ENCODE measurements at regions not wholly inside any gene's neighbourhood (a gene's known extent, or its start where the extent isn't known, plus 50 kb on each side); places are given as distances from the start of the nearest gene placed in this dataset.

DNA sequence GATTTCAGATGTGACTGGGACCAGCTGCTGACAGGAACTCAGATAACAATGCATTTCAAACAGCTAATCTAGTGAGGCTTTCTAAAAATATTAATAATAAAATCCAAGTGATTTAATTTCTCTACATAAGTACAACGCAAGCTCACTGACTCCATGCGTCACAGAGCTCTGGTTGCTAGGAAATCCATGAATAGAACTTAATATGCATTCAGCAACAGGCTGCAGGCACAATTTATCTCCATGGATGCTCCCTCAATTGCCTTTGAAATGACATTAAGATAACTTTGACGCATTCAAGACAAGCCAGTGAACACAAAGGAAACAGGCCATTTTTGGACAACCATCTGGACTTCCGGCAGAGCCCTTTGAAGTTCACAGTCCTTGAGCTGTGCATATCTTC lies 118.7 kb upstream of the COL1A2 start:
- no peak for DNase-seq (ENCODE audit: low read depth)

GRCh38 chr7:94276795-94277194 lies 117.9 kb upstream of the COL1A2 start:
- no peak for DNase-seq (ENCODE audit: low read depth)

- no peak for DNase-seq (ENCODE audit: low read depth)
Measured at GRCh38 chr7:94277236-94277635, 117.5 kb upstream of the COL1A2 start.

DNA sequence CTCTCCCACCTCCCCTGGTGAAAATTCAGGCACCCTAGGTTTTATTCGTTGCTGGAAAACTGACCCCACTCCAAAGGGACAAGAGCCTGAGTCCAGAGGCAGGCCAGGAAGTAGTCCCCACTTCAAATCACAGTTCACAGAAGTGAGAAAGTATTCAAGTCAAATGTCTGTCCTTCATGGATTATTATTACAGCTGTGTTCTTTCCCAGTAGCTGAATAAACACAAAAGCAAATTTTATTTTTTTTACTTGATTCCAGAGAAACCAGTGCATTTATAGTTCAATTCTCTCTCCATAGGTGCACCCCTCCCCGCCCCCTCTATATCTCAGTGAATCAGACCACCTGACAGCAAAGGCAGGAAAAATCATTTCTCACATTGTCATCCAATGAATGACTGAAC lies 113.8 kb upstream of the COL1A2 start:
- DNase-seq (ENCODE audit: low read depth) = no peak

GRCh38 chr7:94284104-94284503 lies 110.6 kb upstream of the COL1A2 start:
- no peak for DNase-seq (ENCODE audit: low read depth)

- no peak for DNase-seq (ENCODE audit: low read depth)
Measured at GRCh38 chr7:94286111-94286510, 108.6 kb upstream of the COL1A2 start.

DNA sequence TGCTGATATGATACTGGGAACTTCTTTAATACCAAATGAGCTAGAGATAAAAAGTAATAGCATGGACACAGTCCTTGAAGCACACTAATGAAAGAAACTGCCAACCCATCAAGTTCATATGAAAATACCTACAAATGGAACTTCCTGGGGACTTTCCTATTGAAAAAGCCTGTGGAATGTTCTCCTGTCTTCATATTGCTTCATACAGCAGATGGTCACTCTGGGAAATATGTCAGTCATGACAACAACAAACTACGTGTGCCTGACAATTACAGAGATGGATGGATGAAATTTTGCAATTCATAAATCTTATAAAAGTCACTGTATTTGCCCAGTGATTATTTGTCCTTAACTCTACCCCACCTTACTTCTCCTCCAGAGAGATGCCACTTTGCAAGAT lies 106.6 kb upstream of the COL1A2 start:
- no peak for DNase-seq (ENCODE audit: low read depth)

- DNase-seq (ENCODE audit: low read depth) = no peak
Measured at GRCh38 chr7:94289071-94289470, 105.6 kb upstream of the COL1A2 start.

DNA sequence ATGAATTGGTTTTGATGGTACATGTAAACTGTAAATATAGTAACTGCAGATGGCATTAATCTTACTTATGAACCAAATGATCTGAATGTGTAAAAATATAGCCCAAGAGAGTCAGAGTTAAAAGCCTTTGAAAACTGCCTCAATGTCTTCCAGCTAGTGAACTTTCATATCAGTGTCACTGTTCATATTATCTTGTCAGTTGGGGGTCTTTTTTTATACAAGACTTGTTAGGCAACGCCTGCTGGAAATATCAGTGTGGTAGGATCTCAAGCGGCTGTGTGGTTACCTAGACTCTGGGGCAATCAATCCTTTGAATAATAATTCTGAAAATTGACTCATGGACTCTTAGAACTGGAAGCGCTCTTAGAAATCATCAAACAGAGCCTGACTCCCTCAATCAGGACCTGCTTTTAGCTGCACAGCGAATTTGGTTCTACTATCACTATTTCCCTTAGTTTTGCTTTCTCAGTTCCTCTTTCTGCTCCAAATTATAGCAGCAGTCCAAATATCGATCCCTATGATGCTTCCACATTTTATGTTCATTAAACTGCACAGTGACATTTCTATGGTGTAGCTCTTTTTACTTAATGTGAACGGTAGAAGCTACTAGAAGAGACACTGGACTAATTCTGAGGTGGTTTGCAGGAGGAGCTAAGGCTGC lies 100.1 kb upstream of the COL1A2 start:
- no peak for DNase-seq (ENCODE audit: low read depth)

DNA sequence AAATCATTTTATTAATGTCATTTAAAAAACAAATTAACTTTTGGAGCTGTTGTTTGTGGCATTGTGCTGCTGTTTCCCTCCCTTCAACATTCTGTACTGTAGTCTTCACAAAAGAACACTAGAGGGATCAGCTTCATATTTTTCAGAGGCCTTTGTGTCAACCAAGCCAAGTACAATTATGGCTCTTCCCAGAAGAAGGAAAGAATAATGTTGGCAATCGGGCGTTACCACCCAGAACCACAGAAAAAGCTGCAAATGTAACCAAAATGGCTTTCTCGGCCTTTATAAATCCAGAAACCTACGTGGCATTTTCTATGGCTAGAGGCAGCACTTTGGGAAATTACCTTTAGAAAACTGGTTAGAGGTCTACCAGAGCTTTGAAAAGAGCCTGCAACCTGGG lies 98.8 kb upstream of the COL1A2 start:
- DNase-seq (ENCODE audit: low read depth) = no peak

DNA sequence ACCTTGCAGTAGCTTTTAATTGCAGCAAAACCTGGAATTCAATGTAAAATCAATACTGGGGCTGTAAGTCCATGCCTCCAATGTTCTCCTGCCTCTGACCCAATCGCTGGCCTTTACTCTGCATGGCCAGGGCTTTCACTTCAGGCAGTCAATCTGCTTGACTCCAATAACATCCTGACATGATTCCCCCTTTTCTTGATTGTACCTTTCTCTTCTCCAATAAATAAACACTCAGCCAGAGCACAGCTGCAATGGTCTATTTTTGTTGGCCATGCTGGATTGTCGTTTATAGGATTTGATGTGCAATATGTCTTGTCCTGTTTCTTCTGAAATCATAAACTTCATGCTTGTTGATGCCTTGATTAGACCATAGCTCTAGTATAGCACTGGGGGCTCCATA lies 97.8 kb upstream of the COL1A2 start:
- no peak for DNase-seq (ENCODE audit: low read depth)

DNA sequence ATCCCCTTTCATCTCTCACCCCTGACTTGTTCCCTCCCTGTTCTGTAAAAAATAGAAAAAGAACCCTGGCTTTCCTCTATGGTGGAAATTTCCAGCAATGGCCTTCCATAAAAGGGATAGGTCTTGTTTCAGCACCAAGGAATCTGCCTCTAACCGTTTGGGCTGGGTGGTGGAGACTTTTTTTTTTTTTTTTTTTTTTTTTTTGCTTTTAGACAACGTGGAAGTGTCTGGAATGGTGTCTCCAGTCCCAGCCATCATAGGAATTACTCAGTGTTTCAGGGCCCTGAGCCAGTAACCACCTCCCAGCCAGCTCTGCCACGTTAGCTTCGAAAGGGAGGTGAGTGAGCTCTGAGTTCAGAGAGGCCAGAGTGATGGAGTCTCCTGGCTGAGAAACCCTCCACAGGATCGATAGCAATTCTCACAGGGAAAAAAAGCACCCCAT lies 97.3 kb upstream of the COL1A2 start:
- DNase-seq (ENCODE audit: low read depth) = no peak

DNA sequence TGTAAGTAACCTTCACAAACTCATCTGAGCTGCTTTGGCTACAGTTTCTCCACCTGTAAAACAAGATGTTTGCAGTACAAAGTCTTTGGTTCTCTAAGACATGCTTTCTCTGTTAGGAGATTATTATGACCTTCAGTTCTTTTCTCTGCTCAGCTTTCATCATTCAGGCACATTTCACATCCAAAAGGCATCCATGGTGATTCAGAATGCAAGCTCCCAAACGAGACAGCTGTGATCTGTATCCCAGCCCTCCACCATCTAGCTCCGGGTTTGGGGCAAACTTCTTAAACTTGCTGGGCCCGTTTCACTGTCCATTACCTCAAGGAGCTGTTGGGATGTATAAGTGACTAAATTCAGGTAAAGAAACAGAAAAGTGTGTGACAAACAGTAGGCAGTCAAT lies 95.8 kb upstream of the COL1A2 start:
- no peak for DNase-seq (ENCODE audit: low read depth)

- DNase-seq (ENCODE audit: low read depth) = no peak
Measured at GRCh38 chr7:94300176-94300835, 94.4 kb upstream of the COL1A2 start.

DNA sequence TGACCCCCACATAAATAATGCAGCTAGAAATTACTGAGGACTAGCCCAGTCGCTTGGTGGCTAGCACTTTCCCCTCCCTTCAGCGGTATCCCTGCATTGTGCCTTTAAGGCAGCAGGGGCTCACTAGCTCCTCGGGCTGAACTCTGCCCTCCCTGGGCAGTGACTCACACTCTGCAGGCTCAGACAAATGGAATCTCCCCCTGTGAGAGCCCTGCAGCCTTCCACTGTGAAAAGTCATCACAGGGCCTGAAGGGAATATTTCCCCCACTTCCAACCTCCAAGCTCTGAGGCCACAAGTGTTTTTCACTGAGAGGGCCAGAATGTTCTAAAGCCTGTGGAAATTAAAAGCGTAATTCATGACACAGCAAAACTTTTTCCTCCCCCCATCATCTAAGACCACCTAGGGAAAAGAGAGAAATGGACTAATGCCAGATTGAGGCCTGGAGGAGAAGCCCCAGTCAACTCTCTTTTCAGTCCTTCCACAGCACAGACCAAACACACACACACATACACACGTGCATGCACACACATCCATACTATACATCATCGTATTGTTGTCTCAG lies 93.6 kb upstream of the COL1A2 start:
- no peak for DNase-seq (ENCODE audit: low read depth)

- DNase-seq (ENCODE audit: low read depth) = no peak
Measured at GRCh38 chr7:94303118-94303517, 91.6 kb upstream of the COL1A2 start.

DNA sequence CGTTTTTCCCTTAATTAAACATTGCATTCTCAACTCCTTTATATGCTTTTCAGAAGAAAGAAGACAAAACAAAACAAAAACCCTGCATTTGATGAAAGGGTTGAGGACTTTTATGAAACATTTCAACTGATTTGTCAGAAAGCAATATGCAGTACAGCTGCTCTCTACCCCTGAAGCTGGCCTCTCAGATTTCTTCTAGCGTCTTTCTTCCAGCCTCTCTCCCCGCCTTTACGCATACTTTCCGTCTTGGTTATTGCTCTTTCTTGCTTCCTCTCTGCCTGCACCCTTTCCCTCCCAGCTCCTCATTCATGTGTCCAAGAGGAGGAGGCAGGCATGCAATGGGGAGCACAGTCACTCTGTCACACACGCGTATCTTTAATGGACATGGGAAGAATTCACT lies 91.0 kb upstream of the COL1A2 start:
- no peak for DNase-seq (ENCODE audit: low read depth)

DNA sequence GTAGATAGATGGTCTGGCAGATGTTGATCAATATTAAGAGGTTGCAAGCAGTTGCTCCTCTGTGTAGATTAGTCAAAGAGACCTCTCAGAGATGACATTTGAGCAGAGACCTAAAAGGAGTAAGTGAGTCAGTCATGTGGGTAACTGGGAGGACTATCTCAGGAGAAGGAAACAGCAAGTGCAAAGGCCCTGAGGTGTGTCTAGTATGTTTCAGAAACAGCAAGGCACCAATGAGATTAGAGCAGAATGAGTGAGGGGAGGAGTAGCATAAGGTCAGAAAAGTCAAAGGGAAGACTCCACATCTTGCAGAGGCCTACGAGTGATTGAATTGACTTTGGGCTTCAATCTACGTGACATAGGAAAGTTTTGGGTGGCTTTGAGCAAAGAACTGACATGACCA lies 89.8 kb upstream of the COL1A2 start:
- no peak for DNase-seq (ENCODE audit: low read depth)

DNA sequence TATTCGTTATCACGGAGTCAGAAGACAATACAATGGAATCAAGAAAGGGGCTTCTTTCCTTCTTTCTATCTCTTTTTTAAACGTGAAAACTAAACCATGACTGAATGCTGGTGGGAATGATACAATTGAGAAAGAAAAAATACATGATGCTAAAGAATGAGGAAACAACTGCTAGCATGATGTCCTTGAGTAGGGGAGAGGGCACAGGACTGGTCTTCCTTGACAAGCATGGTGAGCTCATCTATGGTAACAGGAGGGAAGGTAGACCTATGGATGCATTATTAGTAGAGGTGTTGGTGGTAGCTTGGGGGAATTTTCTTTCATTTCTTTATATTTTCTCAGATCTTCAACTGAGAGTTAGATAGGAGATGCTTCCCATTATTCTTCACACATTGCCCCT lies 88.9 kb upstream of the COL1A2 start:
- no peak for DNase-seq (ENCODE audit: low read depth)

- DNase-seq (ENCODE audit: low read depth) = no peak
Measured at GRCh38 chr7:94307399-94308048, 87.2 kb upstream of the COL1A2 start.

GRCh38 chr7:94311515-94311914 lies 83.2 kb upstream of the COL1A2 start:
- DNase-seq (ENCODE audit: low read depth) = no peak

- DNase-seq (ENCODE audit: low read depth) = no peak
Measured at GRCh38 chr7:94313926-94314325, 80.8 kb upstream of the COL1A2 start.
